ENCODE measurements at regions not wholly inside any gene's neighbourhood (a gene's known extent, or its start where the extent isn't known, plus 50 kb on each side); places are given as distances from the start of the nearest gene placed in this dataset.

GRCh38 chr21:21714426-21714825 is 716.2 kb downstream of the NCAM2 start:
- Histone ChIP-seq H3K79me2 (ENCODE audit: low read depth) (no peaks in the 10 kb centered on the region), H3K4me3 (no peak overlapping the region), H3K36me3 (no peaks in the 10 kb centered on the region), H2AFZ (replicated peaks) (no peak overlapping the region), H3K4me1 (no peaks in the 10 kb centered on the region), H3K9me3 (ENCODE audit: low read depth) (no peaks in the 10 kb centered on the region), H3K27me3 (no peaks in the 10 kb centered on the region), H4K20me1 (ENCODE audit: low read depth) (no peaks in the 10 kb centered on the region), H3F3A (ENCODE audit: low read depth) (no peaks in the 10 kb centered on the region), H3K27ac (no peak overlapping the region), H3K9ac (no peak overlapping the region), H3K4me2 (no peak overlapping the region)
- no peak for DNase-seq (ENCODE audit: low spot score)
- Mint-ChIP-seq H3K4me3 (no peak overlapping the region), H3K9me3 (no peaks in the 10 kb centered on the region), H3K27me3 (ENCODE audit: insufficient read depth, low read depth) (no peaks in the 10 kb centered on the region), H3K36me3 (no peaks in the 10 kb centered on the region), H3K27ac (no peak overlapping the region), H3K4me1 (no peaks in the 10 kb centered on the region)
- TF ChIP-seq EZH2phosphoT487 (IDR thresholded peaks at IDR 0.05) (no peak), EZH2 (IDR thresholded peaks at IDR 0.05) (no peak), CTCF (IDR thresholded peaks at IDR 0.05) (no peak)

GRCh38 chr21:21715266-21715969 is 717.2 kb downstream of the NCAM2 start:
- Histone ChIP-seq H3K9me3 (ENCODE audit: low read depth) (no peaks in the 10 kb centered on the region), H3K27me3 (no peaks in the 10 kb centered on the region), H3K27ac (no peak overlapping the region), H3K9ac (no peak overlapping the region), H4K20me1 (ENCODE audit: low read depth) (no peaks in the 10 kb centered on the region), H3F3A (ENCODE audit: low read depth) (no peaks in the 10 kb centered on the region), H3K79me2 (ENCODE audit: low read depth) (no peaks in the 10 kb centered on the region), H2AFZ (replicated peaks) (no peak overlapping the region), H3K4me1 (no peaks in the 10 kb centered on the region), H3K36me3 (no peaks in the 10 kb centered on the region), H3K4me3 (no peak overlapping the region), H3K4me2 (no peak overlapping the region)
- Mint-ChIP-seq H3K4me3 (no peak overlapping the region), H3K27me3 (ENCODE audit: insufficient read depth, low read depth) (no peaks in the 10 kb centered on the region), H3K27ac (no peak overlapping the region), H3K9me3 (no peaks in the 10 kb centered on the region), H3K4me1 (no peaks in the 10 kb centered on the region), H3K36me3 (no peaks in the 10 kb centered on the region)
- no peak for DNase-seq (ENCODE audit: low spot score)
- TF ChIP-seq CTCF (IDR thresholded peaks at IDR 0.05) (no peak), EZH2 (IDR thresholded peaks at IDR 0.05) (no peak), EZH2phosphoT487 (IDR thresholded peaks at IDR 0.05) (no peak)

- no peaks in the 10 kb centered on the region for H3K4me1 ChIP-seq
- no peak for DNase-seq (ENCODE audit: low spot score)
- H3K9me3 ChIP-seq (ENCODE audit: low read depth) = no peaks in the 10 kb centered on the region
- no peaks in the 10 kb centered on the region for H3K4me1 Mint-ChIP-seq
- H3F3A ChIP-seq (ENCODE audit: low read depth) = no peaks in the 10 kb centered on the region
- no peak overlapping the region for H3K27ac Mint-ChIP-seq
- no peaks in the 10 kb centered on the region for H3K79me2 ChIP-seq (ENCODE audit: low read depth)
- H3K27me3 Mint-ChIP-seq (ENCODE audit: insufficient read depth, low read depth) = no peaks in the 10 kb centered on the region
- H3K36me3 ChIP-seq = no peaks in the 10 kb centered on the region
- H2AFZ ChIP-seq (replicated peaks) = no peak overlapping the region
- no peak overlapping the region for H3K27ac ChIP-seq
- H3K4me3 ChIP-seq = no peak overlapping the region
- no peaks in the 10 kb centered on the region for H3K27me3 ChIP-seq
- no peaks in the 10 kb centered on the region for H3K9me3 Mint-ChIP-seq
- no peak overlapping the region for H3K4me2 ChIP-seq
- H4K20me1 ChIP-seq (ENCODE audit: low read depth) = no peaks in the 10 kb centered on the region
- TF ChIP-seq EZH2 (IDR thresholded peaks at IDR 0.05) (no peak), CTCF (IDR thresholded peaks at IDR 0.05) (no peak), EZH2phosphoT487 (IDR thresholded peaks at IDR 0.05) (no peak)
- H3K9ac ChIP-seq = no peak overlapping the region
- H3K36me3 Mint-ChIP-seq = no peaks in the 10 kb centered on the region
- H3K4me3 Mint-ChIP-seq = no peak overlapping the region
Measured at GRCh38 chr21:21722731-21723130, 724.5 kb downstream of the NCAM2 start.

All from neural progenitor cell (in vitro differentiated cells).